Neuronal stem cell (in vitro differentiated cells): ENCODE measurements at regions not wholly inside any gene's neighbourhood (a gene's known extent, or its start where the extent isn't known, plus 50 kb on each side); places are given as distances from the start of the nearest gene placed in this dataset.

Experiments
- DNase-seq: peaks from one replicate; pipeline ENCODE4 v3.0.0-alpha.2; 2013; ENCODE audit warnings: low spot score
- H2AFZ ChIP-seq: one replicate; pipeline ENCODE4 v1.6.1; 2013; ENCODE audit warnings: mild to moderate bottlenecking, low read length, inconsistent platforms
- H2AK5ac ChIP-seq: 2 replicates; pipeline ENCODE4 v1.6.1; 2013; ENCODE audit warnings: low read depth, mild to moderate bottlenecking, inconsistent platforms, low read length, moderate library complexity, mixed read lengths
- H2BK120ac ChIP-seq: 2 replicates; pipeline ENCODE4 v1.6.1; 2013; ENCODE audit warnings: low read depth, mild to moderate bottlenecking, inconsistent platforms, low read length, moderate library complexity, mixed read lengths
- H2BK12ac ChIP-seq: one replicate; pipeline ENCODE4 v1.6.1; 2013; ENCODE audit warnings: low read length, inconsistent platforms
- H2BK15ac ChIP-seq: 2 replicates; pipeline ENCODE4 v1.6.1; 2013; ENCODE audit warnings: mild to moderate bottlenecking, low read length, inconsistent platforms, mixed read lengths
- H2BK5ac ChIP-seq: one replicate; pipeline ENCODE4 v1.6.1; 2013; ENCODE audit warnings: inconsistent platforms, mild to moderate bottlenecking, low read length, moderate library complexity
- H3K14ac ChIP-seq: one replicate; pipeline ENCODE4 v1.6.1; 2013; ENCODE audit warnings: low read length, inconsistent platforms
- H3K18ac ChIP-seq: 2 replicates; pipeline ENCODE4 v1.6.1; 2013; ENCODE audit warnings: low read length, inconsistent platforms
- H3K23ac ChIP-seq: 2 replicates; pipeline ENCODE4 v1.6.1; 2013; ENCODE audit warnings: low read depth, mild to moderate bottlenecking, mixed read lengths, low read length, inconsistent platforms; ENCODE audit not compliant: poor library complexity
- H3K27ac ChIP-seq: replicated peaks from 3 replicates; pipeline ENCODE4 v1.5.1; 2013; ENCODE audit warnings: low read length, inconsistent platforms
- H3K27me3 ChIP-seq, 3 experiments: 2 replicates each; pipeline ENCODE4 v1.6.1; 2013; ENCODE audit warnings: low read length in 3 of 3, mild to moderate bottlenecking in 2 of 3, inconsistent platforms in 1 of 3, low read depth in 1 of 3, mixed read lengths in 1 of 3, moderate library complexity in 1 of 3; ENCODE audit not compliant: control insufficient read depth in 3 of 3, insufficient read depth in 3 of 3
- H3K36me3 ChIP-seq, 2 donors: replicated peaks in 1 of 2; 2 replicates each; pipeline ENCODE4 v1.6.1; 2013; ENCODE audit warnings: low read length in 2 of 2; ENCODE audit not compliant: control insufficient read depth in 2 of 2, insufficient read depth in 2 of 2
- H3K4ac ChIP-seq: 2 replicates; pipeline ENCODE4 v1.6.1; 2013; ENCODE audit warnings: inconsistent platforms, mild to moderate bottlenecking, low read length, moderate library complexity
- H3K4me1 ChIP-seq, 2 donors: 1 replicate in 1 of 2; 2 replicates in 1 of 2; pipeline ENCODE4 v1.6.1; 2013; ENCODE audit warnings: low read length in 2 of 2, low read depth in 1 of 2; ENCODE audit not compliant: control insufficient read depth in 2 of 2, insufficient read depth in 1 of 2
- H3K4me2 ChIP-seq: one replicate; pipeline ENCODE4 v1.6.1; 2013; ENCODE audit warnings: mild to moderate bottlenecking, low read length, inconsistent platforms; ENCODE audit not compliant: insufficient read depth, poor library complexity, severe bottlenecking
- H3K4me3 ChIP-seq, 2 donors: 2 replicates each; pipeline ENCODE4 v1.5.1; 2013; ENCODE audit warnings: low read length in 2 of 2, mild to moderate bottlenecking in 2 of 2, inconsistent platforms in 1 of 2, moderate library complexity in 1 of 2
- H3K79me1 ChIP-seq: one replicate; pipeline ENCODE4 v1.6.1; 2013; ENCODE audit warnings: low read depth, mild to moderate bottlenecking, inconsistent platforms, low read length, moderate library complexity
- H3K9ac ChIP-seq: one replicate; pipeline ENCODE4 v1.6.1; 2013; ENCODE audit warnings: mild to moderate bottlenecking, low read depth, low read length, inconsistent platforms; ENCODE audit not compliant: poor library complexity
- H3K9me3 ChIP-seq, 2 donors: replicated peaks in 1 of 2; 2 replicates each; pipeline versions ENCODE3 to v1.6.1; 2013; ENCODE audit warnings: low read length in 2 of 2, mild to moderate bottlenecking in 2 of 2, inconsistent platforms in 1 of 2, low read depth in 1 of 2, mixed read lengths in 1 of 2, moderate library complexity in 1 of 2; ENCODE audit not compliant: control insufficient read depth in 2 of 2, insufficient read depth in 1 of 2
- H4K8ac ChIP-seq: one replicate; pipeline ENCODE4 v1.6.1; 2013; ENCODE audit warnings: low read depth, mild to moderate bottlenecking, inconsistent platforms, low read length, moderate library complexity
- H4K91ac ChIP-seq: one replicate; pipeline ENCODE4 v1.6.1; 2013; ENCODE audit warnings: low read length, low read depth, mild to moderate bottlenecking, inconsistent platforms; ENCODE audit not compliant: poor library complexity
- WGBS, 2 donors: extraction: QIAGEN DNeasy Blood & Tissue Kit; methylation state at CpG; one replicate each; pipeline ENCODE4 v1.1.7; 2013; ENCODE audit warnings: missing lambda C conversion rate in 2 of 2, mixed read lengths in 1 of 2; ENCODE audit not compliant: insufficient read length in 2 of 2, insufficient replicate concordance in 1 of 2; ENCODE audit errors: extremely low coverage in 2 of 2; 5-methylcytosine and 5-hydroxymethylcytosine counted together

DNA sequence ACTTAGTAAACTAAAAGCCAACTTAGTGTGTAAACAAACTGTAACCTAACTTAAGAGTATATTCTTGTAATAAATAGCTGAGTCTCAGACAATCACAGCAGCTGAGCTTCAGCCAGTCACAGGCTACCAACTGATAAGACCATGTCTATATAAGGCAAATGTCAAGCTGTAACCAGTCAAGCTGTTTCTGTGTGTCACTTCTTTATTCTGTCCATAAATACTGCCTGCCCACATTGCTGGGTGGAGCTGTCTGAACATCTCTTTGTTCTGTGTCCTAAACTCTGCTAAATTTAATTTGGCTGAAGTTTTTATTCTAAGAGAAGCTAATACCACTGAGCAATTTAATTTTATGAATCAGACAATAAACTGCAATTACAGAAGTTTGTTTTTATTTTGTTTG is 412.1 kb upstream of the CDH10 start:
- peak overlapping the region; percentile 57 for H2AFZ ChIP-seq
- H3K18ac ChIP-seq: no peak overlapping the region
- no peak overlapping the region for H3K9ac ChIP-seq
- no peaks in the 10 kb centered on the region for H3K79me1 ChIP-seq
- H4K91ac ChIP-seq: no peak overlapping the region
- H4K8ac ChIP-seq: no peak overlapping the region
- H2BK12ac ChIP-seq: no peak overlapping the region
- H2AK5ac ChIP-seq: no peak overlapping the region
- H3K4me1 ChIP-seq: peaks cover 3 to 5% of the 10 kb centered on the region in 2 donors
- no peak overlapping the region for H2BK5ac ChIP-seq
- H3K23ac ChIP-seq: no peak overlapping the region
- no peak overlapping the region for H3K14ac ChIP-seq
- no peaks in the 10 kb centered on the region for H3K9me3 ChIP-seq
- no peak overlapping the region for H3K4me2 ChIP-seq
- no peak overlapping the region for H3K4me3 ChIP-seq
- H2BK120ac ChIP-seq: no peak overlapping the region
- no peak overlapping the region for H3K4ac ChIP-seq
- H3K27ac ChIP-seq: no peak overlapping the region
- H3K27me3 ChIP-seq: no peaks in the 10 kb centered on the region
- no peak overlapping the region for H2BK15ac ChIP-seq
- H3K36me3 ChIP-seq: no peaks in the 10 kb centered on the region
- DNase-seq: no peak

DNA sequence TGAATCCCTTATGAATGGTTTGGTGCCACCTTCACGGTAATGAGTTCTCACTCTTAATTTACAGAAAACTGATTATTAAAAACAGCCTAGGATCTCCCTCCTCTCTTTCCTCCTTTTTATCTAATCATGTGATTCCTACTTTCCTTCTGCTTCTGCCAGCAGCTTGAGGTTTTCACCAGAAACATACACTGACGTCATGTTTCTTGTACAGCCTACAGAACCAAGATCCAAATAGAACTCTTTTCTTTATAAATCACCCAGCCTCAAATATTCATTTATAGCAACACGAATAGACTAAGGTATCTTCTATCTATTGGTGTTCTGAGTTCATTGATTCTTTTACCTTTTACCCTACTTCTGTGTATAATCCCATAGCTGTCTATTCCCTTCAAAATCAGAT is 388.9 kb upstream of the CDH10 start:
- Histone ChIP-seq H3K27ac (no peak overlapping the region), H2BK15ac (no peak overlapping the region), H2BK120ac (no peak overlapping the region), H4K91ac (no peak overlapping the region), H2BK12ac (no peak overlapping the region), H2AK5ac (no peak overlapping the region), H3K4me2 (no peak overlapping the region), H3K4me1 (no peaks in the 10 kb centered on the region), H3K14ac (no peak overlapping the region), H3K18ac (no peak overlapping the region), H3K79me1 (peaks cover 2% of the 10 kb centered on the region), H3K9ac (no peak overlapping the region), H3K23ac (no peak overlapping the region), H3K4me3 (no peak overlapping the region), H3K36me3 (no peaks in the 10 kb centered on the region), H3K4ac (no peak overlapping the region), H4K8ac (no peak overlapping the region), H2BK5ac (no peak overlapping the region), H3K9me3 (peaks cover 0 to 2% of the 10 kb centered on the region in 2 donors), H3K27me3 (no peaks in the 10 kb centered on the region), H2AFZ (no peak overlapping the region)
- no peak for DNase-seq
- WGBS, 2 donors: no CpG with 5 or more reads among the region's 3 CpGs

DNA sequence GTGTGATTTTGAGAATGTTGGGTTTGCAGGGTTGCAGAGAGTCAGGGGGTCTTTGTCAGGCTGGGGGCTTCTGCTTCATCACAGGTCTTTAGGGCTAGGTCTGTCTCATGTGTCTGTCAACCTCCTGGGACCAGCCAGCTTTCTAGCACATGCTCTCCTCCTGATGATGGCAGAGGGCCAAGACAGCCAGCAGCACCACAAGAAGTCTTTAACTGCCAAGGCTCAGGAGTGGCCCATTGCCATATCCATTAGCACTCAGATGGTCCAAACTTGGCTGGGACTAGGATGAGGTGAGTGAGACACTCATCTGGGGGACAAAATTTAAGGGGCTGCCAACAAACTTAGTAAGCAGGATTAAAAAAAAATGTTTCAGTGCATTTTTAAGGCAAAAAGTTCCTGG is 384.2 kb upstream of the CDH10 start:
- Histone ChIP-seq H2AK5ac (no peak overlapping the region), H3K9me3 (peaks cover 0 to 2% of the 10 kb centered on the region in 2 donors), H3K27ac (no peak overlapping the region), H3K4ac (no peak overlapping the region), H2BK5ac (no peak overlapping the region), H3K14ac (no peak overlapping the region), H3K4me3 (no peak overlapping the region), H4K91ac (no peak overlapping the region), H4K8ac (no peak overlapping the region), H2BK15ac (no peak overlapping the region), H3K79me1 (peaks cover 2% of the 10 kb centered on the region), H3K36me3 (no peaks in the 10 kb centered on the region), H2BK12ac (no peak overlapping the region), H3K9ac (no peak overlapping the region), H3K18ac (no peak overlapping the region), H3K4me1 (no peaks in the 10 kb centered on the region), H3K27me3 (no peaks in the 10 kb centered on the region), H2AFZ (no peak overlapping the region), H3K23ac (no peak overlapping the region), H3K4me2 (no peak overlapping the region), H2BK120ac (no peak overlapping the region)
- no peak for DNase-seq

DNA sequence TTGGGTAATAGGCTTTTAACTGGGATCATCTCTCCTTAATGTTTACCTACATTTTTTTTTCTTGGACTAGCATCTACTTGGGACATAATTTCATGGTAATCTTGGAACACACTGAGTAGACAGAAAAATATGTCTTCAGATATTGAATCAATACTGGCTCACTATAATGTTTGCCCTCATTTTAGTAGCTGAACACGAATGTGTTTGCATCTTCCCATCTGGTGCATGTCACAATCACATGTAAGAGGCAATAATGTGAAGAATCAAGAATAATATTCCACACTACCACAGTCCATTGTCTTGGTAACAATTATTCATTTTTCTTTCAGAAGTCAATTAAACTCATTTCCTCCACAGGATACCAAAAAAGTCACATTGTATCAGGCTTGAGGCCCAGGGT is 382.7 kb upstream of the CDH10 start:
- Histone ChIP-seq H3K18ac (no peak overlapping the region), H3K9me3 (no peaks in the 10 kb centered on the region), H2BK12ac (no peak overlapping the region), H4K8ac (no peak overlapping the region), H3K4me3 (no peak overlapping the region), H2BK120ac (no peak overlapping the region), H3K79me1 (no peaks in the 10 kb centered on the region), H3K14ac (no peak overlapping the region), H3K36me3 (no peaks in the 10 kb centered on the region), H3K4me2 (no peak overlapping the region), H4K91ac (no peak overlapping the region), H2AK5ac (no peak overlapping the region), H2BK15ac (no peak overlapping the region), H2BK5ac (no peak overlapping the region), H3K4me1 (no peaks in the 10 kb centered on the region), H3K27ac (no peak overlapping the region), H2AFZ (no peak overlapping the region), H3K23ac (no peak overlapping the region), H3K27me3 (no peaks in the 10 kb centered on the region), H3K4ac (no peak overlapping the region), H3K9ac (no peak overlapping the region)
- DNase-seq: no peak
- no CpG with 5 or more reads among the region's 1 CpG for WGBS, 2 donors
